ENCODE measurements at regions not wholly inside any gene's neighbourhood (a gene's known extent, or its start where the extent isn't known, plus 50 kb on each side); places are given as distances from the start of the nearest gene placed in this dataset.
"Not testable (repeated sequence)": the region's sequence is repeated elsewhere in the genome, so short reads cannot be mapped to it uniquely, and the experiment has no call there.

DNA sequence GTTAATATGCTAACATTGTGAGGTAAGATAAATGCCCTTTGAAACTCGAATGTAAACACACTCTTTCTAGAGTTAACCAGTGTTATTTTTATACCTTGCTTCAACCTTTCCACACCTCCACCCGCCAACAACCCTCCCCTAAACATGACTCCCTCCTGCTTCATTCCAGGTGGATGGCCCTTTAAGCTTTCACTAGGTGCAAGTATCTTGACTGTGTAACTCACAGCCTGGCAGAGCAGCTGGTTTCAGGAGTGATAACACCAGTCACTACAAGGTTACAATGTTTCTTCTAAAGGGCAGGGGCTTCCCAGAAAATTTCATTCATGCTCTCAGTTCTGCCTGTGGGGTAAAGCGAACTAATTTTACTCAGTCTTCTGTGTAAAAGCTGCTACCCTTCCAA, 318.1 kb upstream of the FRG1 start:
- H3K9me3 ChIP-seq (ENCODE audit: low read length); CTCF ChIA-PET; H3K36me3 Mint-ChIP-seq; H3K4me1 Mint-ChIP-seq; DNase-seq; H3K4me1 ChIP-seq (ENCODE audit: insufficient read depth, low read length); H3K27me3 ChIP-seq (ENCODE audit: insufficient read depth, low read length, poor library complexity, severe bottlenecking); H3K36me3 ChIP-seq (ENCODE audit: insufficient read depth, low read length); POLR2A ChIA-PET; H3K4me3 ChIP-seq (ENCODE audit: low read length); H3K27ac Mint-ChIP-seq; H3K27ac ChIP-seq (ENCODE audit: low read depth, low read length); H3K27me3 Mint-ChIP-seq; H3K4me3 Mint-ChIP-seq; H3K9me3 Mint-ChIP-seq: not testable (repeated sequence)

DNA sequence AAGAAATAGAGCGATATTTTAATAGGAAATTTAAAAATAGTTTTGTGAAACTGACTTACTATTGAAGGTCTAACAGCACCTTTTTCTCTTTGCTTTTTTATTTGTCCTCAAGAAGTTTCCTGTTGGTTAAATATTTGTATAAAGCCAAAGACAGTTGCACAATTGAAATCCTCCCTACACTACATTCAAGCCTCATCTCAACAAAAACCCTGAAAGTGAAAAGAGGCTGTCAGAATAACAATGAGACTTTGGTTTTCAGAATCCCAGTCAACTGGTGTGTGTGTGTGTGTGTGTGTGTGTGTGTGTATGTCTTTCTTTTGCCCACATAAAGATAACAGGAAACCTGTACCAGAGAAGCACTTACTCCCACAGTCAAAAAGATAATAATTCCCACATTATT, 313.6 kb upstream of the FRG1 start:
- H3K27me3 Mint-ChIP-seq; POLR2A ChIA-PET; DNase-seq; H3K27me3 ChIP-seq (ENCODE audit: insufficient read depth, low read length, poor library complexity, severe bottlenecking); H3K36me3 Mint-ChIP-seq; H3K27ac ChIP-seq (ENCODE audit: low read depth, low read length); CTCF ChIA-PET; H3K4me3 ChIP-seq (ENCODE audit: low read length); H3K4me1 Mint-ChIP-seq; H3K36me3 ChIP-seq (ENCODE audit: insufficient read depth, low read length); H3K4me3 Mint-ChIP-seq; H3K4me1 ChIP-seq (ENCODE audit: insufficient read depth, low read length); H3K9me3 ChIP-seq (ENCODE audit: low read length); H3K27ac Mint-ChIP-seq; H3K9me3 Mint-ChIP-seq: not testable (repeated sequence)

DNA sequence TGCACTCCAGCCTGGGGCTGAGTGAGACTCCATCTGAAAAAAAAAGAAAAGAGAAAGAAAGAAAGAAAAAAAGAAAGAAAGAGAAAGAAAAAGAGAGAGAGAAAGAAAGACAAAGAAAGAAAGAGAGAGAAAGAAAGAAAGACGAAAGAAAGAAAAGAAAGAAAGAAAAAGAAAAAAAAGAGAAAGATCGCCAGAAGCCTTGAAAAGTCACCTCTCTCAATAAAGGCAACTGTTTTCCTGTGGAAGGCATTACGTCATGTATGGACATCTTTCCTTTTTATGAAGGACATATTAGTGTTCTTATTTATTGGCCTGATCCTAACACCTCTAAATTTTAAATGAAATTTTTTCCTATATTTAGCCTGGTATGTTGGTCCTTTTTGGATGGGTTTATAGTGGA, 310.9 kb upstream of the FRG1 start:
- H3K27ac Mint-ChIP-seq; H3K9me3 Mint-ChIP-seq; H3K4me3 ChIP-seq (ENCODE audit: low read length); H3K4me3 Mint-ChIP-seq; H3K36me3 ChIP-seq (ENCODE audit: insufficient read depth, low read length); H3K27me3 Mint-ChIP-seq; H3K27me3 ChIP-seq (ENCODE audit: insufficient read depth, low read length, poor library complexity, severe bottlenecking); H3K9me3 ChIP-seq (ENCODE audit: low read length); H3K4me1 ChIP-seq (ENCODE audit: insufficient read depth, low read length); DNase-seq; H3K4me1 Mint-ChIP-seq; CTCF ChIA-PET; H3K36me3 Mint-ChIP-seq; H3K27ac ChIP-seq (ENCODE audit: low read depth, low read length); POLR2A ChIA-PET: not testable (repeated sequence)

DNA sequence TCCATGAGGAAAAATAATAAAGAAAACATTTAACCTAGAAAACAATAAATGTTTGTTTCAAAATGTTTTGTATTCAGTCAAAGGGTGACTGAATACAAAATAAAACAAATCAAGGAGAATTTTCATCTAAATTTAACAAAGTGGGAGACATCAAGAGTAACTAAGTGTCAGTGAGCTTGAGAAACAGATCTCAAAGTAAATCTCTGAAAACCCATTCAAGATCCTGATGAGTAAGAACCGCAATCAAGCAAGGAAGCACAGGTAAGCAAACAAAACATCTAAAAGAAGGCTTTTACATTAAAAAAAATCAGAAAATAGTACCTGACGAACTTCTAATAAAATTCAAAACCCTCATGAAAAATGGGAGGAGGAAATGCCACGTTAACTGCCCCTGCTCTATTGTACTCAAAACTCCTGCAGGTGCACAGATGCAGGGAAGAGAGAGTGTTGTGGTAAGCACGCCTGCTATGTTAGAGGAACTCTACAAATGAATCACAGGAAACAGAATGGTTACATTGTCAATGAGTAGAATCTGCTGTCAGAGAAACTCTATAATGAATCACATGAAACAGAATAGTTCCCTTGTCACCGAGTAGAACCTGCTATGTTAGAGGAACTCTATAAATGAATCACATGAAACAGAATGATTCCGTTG, 309.6 kb upstream of the FRG1 start:
- H3K36me3 ChIP-seq (ENCODE audit: insufficient read depth, low read length); H3K36me3 Mint-ChIP-seq; DNase-seq; H3K4me1 Mint-ChIP-seq; H3K4me3 ChIP-seq (ENCODE audit: low read length); H3K27ac Mint-ChIP-seq; CTCF ChIA-PET; H3K9me3 ChIP-seq (ENCODE audit: low read length); H3K9me3 Mint-ChIP-seq; H3K27me3 ChIP-seq (ENCODE audit: insufficient read depth, low read length, poor library complexity, severe bottlenecking); POLR2A ChIA-PET; H3K4me3 Mint-ChIP-seq; H3K27me3 Mint-ChIP-seq; H3K4me1 ChIP-seq (ENCODE audit: insufficient read depth, low read length); H3K27ac ChIP-seq (ENCODE audit: low read depth, low read length): not testable (repeated sequence)

DNA sequence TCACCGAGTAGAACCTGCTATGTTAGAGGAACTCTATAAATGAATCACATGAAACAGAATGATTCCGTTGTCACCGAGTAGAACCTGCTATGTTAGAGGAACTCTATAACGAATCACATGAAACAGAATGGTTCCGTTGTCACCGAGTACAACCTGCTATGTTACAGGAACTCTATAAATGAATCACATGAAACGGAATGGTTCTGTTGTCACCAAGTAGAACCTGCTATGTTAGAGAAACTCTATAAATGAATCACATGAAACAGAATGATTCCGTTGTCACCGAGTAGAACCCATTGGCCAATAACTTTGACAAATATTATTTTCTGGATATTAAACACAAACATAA, 309.1 kb upstream of the FRG1 start:
- H3K9me3 Mint-ChIP-seq; H3K4me1 ChIP-seq (ENCODE audit: insufficient read depth, low read length); H3K9me3 ChIP-seq (ENCODE audit: low read length); H3K4me3 ChIP-seq (ENCODE audit: low read length); H3K27ac Mint-ChIP-seq; H3K27ac ChIP-seq (ENCODE audit: low read depth, low read length); DNase-seq; CTCF ChIA-PET; POLR2A ChIA-PET; H3K4me1 Mint-ChIP-seq; H3K27me3 ChIP-seq (ENCODE audit: insufficient read depth, low read length, poor library complexity, severe bottlenecking); H3K4me3 Mint-ChIP-seq; H3K36me3 Mint-ChIP-seq; H3K36me3 ChIP-seq (ENCODE audit: insufficient read depth, low read length); H3K27me3 Mint-ChIP-seq: not testable (repeated sequence)

DNA sequence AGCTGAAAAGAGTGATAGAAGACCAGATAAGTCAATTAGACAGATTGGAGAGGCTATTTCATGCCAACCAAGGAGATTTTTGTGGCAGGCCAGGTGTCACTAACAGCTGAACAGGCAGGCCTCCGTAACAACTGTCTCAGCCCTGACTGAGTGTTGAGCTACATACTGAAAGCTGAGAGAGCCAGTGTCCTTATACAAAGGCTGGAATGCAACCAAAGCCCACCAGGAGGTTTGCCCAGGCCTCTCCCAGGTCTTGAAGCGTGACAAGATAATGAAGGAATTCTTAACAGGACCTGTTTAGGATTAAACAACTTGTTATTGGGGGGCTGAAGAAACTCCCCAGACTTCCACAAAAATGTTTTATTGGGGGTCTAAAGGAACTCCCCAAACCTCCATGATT, 290.2 kb upstream of the FRG1 start:
- POLR2A ChIA-PET; H3K36me3 ChIP-seq (ENCODE audit: insufficient read depth, low read length); H3K36me3 Mint-ChIP-seq; H3K4me1 Mint-ChIP-seq; DNase-seq; H3K4me3 Mint-ChIP-seq; H3K27me3 ChIP-seq (ENCODE audit: insufficient read depth, low read length, poor library complexity, severe bottlenecking); H3K9me3 ChIP-seq (ENCODE audit: low read length); H3K27ac ChIP-seq (ENCODE audit: low read depth, low read length); H3K4me3 ChIP-seq (ENCODE audit: low read length); H3K27me3 Mint-ChIP-seq; CTCF ChIA-PET; H3K9me3 Mint-ChIP-seq; H3K4me1 ChIP-seq (ENCODE audit: insufficient read depth, low read length); H3K27ac Mint-ChIP-seq: not testable (repeated sequence)

DNA sequence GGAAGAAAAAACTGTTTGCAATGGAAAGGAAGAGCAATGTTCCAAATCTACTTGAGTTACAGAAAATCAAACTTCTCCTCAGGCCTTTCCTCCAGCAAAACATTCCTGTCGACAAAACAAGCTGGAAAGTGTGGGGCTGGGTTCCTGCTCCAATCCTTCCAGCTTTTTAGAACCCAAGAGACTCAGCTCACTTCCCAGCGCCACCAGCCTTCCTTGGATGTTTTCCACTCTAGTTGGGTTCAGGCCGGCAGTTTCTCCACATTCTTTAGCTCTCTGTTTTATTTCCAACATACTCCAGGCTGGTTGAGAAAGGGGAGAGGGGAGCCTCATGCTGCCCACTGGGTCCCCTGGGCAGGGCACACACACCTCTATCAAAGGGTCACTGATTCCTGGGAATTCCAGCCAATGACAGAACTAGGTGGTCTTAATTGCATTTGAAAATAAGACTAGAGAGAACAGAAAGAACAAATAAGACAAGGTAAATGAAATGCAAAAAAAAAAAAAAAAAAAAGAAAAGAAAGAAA, 287.5 kb upstream of the FRG1 start:
- H3K36me3 ChIP-seq (ENCODE audit: insufficient read depth, low read length); H3K27ac ChIP-seq (ENCODE audit: low read depth, low read length); H3K4me3 Mint-ChIP-seq; H3K4me3 ChIP-seq (ENCODE audit: low read length); H3K27me3 ChIP-seq (ENCODE audit: insufficient read depth, low read length, poor library complexity, severe bottlenecking); CTCF ChIA-PET; H3K9me3 Mint-ChIP-seq; H3K36me3 Mint-ChIP-seq; H3K27me3 Mint-ChIP-seq; DNase-seq; H3K9me3 ChIP-seq (ENCODE audit: low read length); POLR2A ChIA-PET; H3K4me1 Mint-ChIP-seq; H3K27ac Mint-ChIP-seq; H3K4me1 ChIP-seq (ENCODE audit: insufficient read depth, low read length): not testable (repeated sequence)

DNA sequence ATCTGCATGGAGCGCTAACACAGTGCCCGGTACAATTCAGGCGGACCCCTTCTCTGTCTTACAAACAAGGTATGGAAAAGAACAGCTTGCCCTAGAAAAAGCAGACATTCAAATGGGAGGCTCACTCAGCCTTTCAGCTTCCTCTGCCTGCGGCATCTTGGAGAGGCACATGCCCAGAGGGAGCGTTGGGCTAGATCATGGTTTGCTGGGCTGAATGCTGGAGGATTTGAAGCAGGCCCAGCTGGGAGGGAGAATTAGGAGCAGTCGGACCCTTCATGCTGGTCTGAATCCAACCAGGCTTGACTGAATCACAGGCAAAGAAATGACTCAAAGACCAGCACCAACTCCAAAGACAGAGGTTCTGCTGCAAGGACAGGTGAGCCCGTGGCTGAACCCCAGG, 286.7 kb upstream of the FRG1 start:
- H3K4me3 Mint-ChIP-seq; H3K36me3 ChIP-seq (ENCODE audit: insufficient read depth, low read length); H3K4me3 ChIP-seq (ENCODE audit: low read length); H3K27me3 Mint-ChIP-seq; H3K4me1 Mint-ChIP-seq; POLR2A ChIA-PET; H3K27ac Mint-ChIP-seq; DNase-seq; H3K27ac ChIP-seq (ENCODE audit: low read depth, low read length); H3K9me3 Mint-ChIP-seq; H3K4me1 ChIP-seq (ENCODE audit: insufficient read depth, low read length); H3K36me3 Mint-ChIP-seq; CTCF ChIA-PET; H3K27me3 ChIP-seq (ENCODE audit: insufficient read depth, low read length, poor library complexity, severe bottlenecking); H3K9me3 ChIP-seq (ENCODE audit: low read length): not testable (repeated sequence)

DNA sequence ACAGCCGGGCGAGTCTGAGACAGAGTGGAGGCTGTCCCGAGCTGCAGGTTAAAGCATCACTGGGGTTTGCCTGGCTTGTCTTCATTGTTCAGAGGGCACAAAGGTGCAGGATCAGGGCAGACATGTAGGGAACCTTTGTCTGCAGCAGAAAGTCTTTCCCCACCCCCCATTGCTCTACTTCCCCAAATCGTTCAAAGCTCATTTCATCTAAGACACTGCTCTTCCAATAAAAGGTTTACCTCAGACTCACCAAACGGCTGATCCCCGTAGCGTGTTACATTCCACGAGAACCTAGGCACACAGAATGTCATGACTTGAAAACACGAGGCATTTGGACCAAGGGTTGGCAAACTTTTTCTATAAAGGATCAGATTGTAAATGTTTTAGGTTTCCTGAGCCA, 286.3 kb upstream of the FRG1 start:
- H3K36me3 ChIP-seq (ENCODE audit: insufficient read depth, low read length); H3K4me3 Mint-ChIP-seq; H3K27ac Mint-ChIP-seq; H3K4me1 Mint-ChIP-seq; H3K4me3 ChIP-seq (ENCODE audit: low read length); DNase-seq; H3K9me3 Mint-ChIP-seq; H3K27me3 Mint-ChIP-seq; H3K9me3 ChIP-seq (ENCODE audit: low read length); H3K36me3 Mint-ChIP-seq; H3K4me1 ChIP-seq (ENCODE audit: insufficient read depth, low read length); H3K27ac ChIP-seq (ENCODE audit: low read depth, low read length); CTCF ChIA-PET; H3K27me3 ChIP-seq (ENCODE audit: insufficient read depth, low read length, poor library complexity, severe bottlenecking); POLR2A ChIA-PET: not testable (repeated sequence)

All from CD8-positive, alpha-beta memory T cell (primary cell).